GM23338 (cell line): ENCODE measurements at regions not wholly inside any gene's neighbourhood (a gene's known extent, or its start where the extent isn't known, plus 50 kb on each side); places are given as distances from the start of the nearest gene placed in this dataset.

ENCODE experiments used
- ATAC-seq: fragments of 200-7000 bp; cut with Tn5 transposase; 3 replicates; pipeline ENCODE4 v1.9.1; 2020
- DNase-seq: peaks from one replicate; pipeline ENCODE4 v3.0.0-alpha.2; 2015; ENCODE audit warnings: low spot score
- H2AFZ ChIP-seq: fragments of 200-600 bp; sonication (generic); 2 replicates; pipeline ENCODE4 v1.8.0; 2016; ENCODE audit warnings: antibody characterized with exemption, mild to moderate bottlenecking, moderate library complexity
- H3F3A ChIP-seq: fragments of 200-600 bp; sonication (generic); replicated peaks from 2 replicates; pipeline ENCODE4 v1.8.0; 2017; ENCODE audit warnings: antibody characterized with exemption, mixed run types, low read depth
- H3K27ac ChIP-seq: fragments of 200-600 bp; sonication (generic); 2 replicates; pipeline ENCODE4 v1.6.1; 2016; ENCODE audit warnings: low read depth
- H3K27me3 ChIP-seq: fragments of 200-600 bp; sonication (generic); 2 replicates; pipeline ENCODE4 v1.8.0; 2016; ENCODE audit warnings: mild to moderate bottlenecking, mixed run types, moderate library complexity; ENCODE audit not compliant: insufficient read depth
- H3K36me3 ChIP-seq: fragments of 200-600 bp; sonication (generic); 2 replicates; pipeline ENCODE4 v1.8.0; 2016; ENCODE audit warnings: mild to moderate bottlenecking; ENCODE audit not compliant: insufficient read depth
- H3K4me1 ChIP-seq: fragments of 200-600 bp; sonication (generic); 2 replicates; pipeline ENCODE4 v1.8.0; 2016; ENCODE audit warnings: mild to moderate bottlenecking, moderate library complexity; ENCODE audit not compliant: insufficient read depth
- H3K4me2 ChIP-seq: fragments of 200-600 bp; sonication (generic); 2 replicates; pipeline ENCODE4 v1.7.1; 2017; ENCODE audit warnings: mixed run types
- H3K4me3 ChIP-seq: fragments of 200-600 bp; sonication (generic); 2 replicates; pipeline ENCODE4 v1.6.1; 2016; ENCODE audit warnings: mixed run types
- H3K79me2 ChIP-seq: fragments of 200-600 bp; sonication (generic); replicated peaks from 2 replicates; pipeline ENCODE4 v1.8.0; 2017; ENCODE audit warnings: mild to moderate bottlenecking; ENCODE audit not compliant: insufficient read depth
- H3K9me2 ChIP-seq: fragments of 200-600 bp; sonication (generic); 2 replicates; pipeline ENCODE4 v1.8.0; 2017; ENCODE audit not compliant: insufficient read depth
- H4K20me1 ChIP-seq: fragments of 200-600 bp; sonication (generic); replicated peaks from 2 replicates; pipeline ENCODE4 v1.8.0; 2017; ENCODE audit warnings: mild to moderate bottlenecking; ENCODE audit not compliant: insufficient read depth
- H3K27ac Mint-ChIP-seq: 2 replicates; pipeline ENCODE4 v1.8.0; 2020; ENCODE audit warnings: inconsistent platforms, mild to moderate bottlenecking, moderate library complexity, mixed read lengths
- H3K27me3 Mint-ChIP-seq: 3 replicates; pipeline ENCODE4 v1.8.0; 2022; ENCODE audit warnings: low read depth, mild to moderate bottlenecking, moderate library complexity, mixed read lengths, inconsistent platforms; ENCODE audit not compliant: insufficient read depth, poor library complexity
- H3K36me3 Mint-ChIP-seq: 3 replicates; pipeline ENCODE4 v1.8.0; 2021; ENCODE audit warnings: low read depth, mild to moderate bottlenecking, inconsistent platforms, moderate library complexity, mixed read lengths
- H3K4me1 Mint-ChIP-seq: 3 replicates; pipeline ENCODE4 v1.8.0; 2020; ENCODE audit warnings: mild to moderate bottlenecking, inconsistent platforms, mixed read lengths
- H3K4me3 Mint-ChIP-seq: 3 replicates; pipeline ENCODE4 v1.8.0; 2021; ENCODE audit warnings: moderate library complexity, mild to moderate bottlenecking, inconsistent platforms, mixed read lengths
- H3K9me3 Mint-ChIP-seq: 3 replicates; pipeline ENCODE4 v1.8.0; 2020; ENCODE audit warnings: moderate library complexity, mild to moderate bottlenecking, inconsistent platforms, mixed read lengths
- CREB1 ChIP-seq: fragments of 250-450 bp; sonication (Bioruptor Pico); IDR thresholded peaks from 2 replicates; pipeline ENCODE4 v1.5.0; 2020; ENCODE audit warnings: low read depth, mild to moderate bottlenecking, moderate library complexity
- EZH2 ChIP-seq: fragments of 200-600 bp; sonication (generic); IDR thresholded peaks from one replicate; pipeline ENCODE4 v1.8.0; 2017; ENCODE audit warnings: antibody characterized with exemption, mild to moderate bottlenecking, low read depth; ENCODE audit not compliant: unreplicated experiment
- EZH2phosphoT487 ChIP-seq: fragments of 200-600 bp; sonication (generic); IDR thresholded peaks from one replicate; pipeline ENCODE4 v1.8.1; 2018; ENCODE audit warnings: antibody characterized with exemption; ENCODE audit not compliant: unreplicated experiment
- NANOG ChIP-seq: IDR thresholded peaks from 2 replicates; pipeline ENCODE4 v1.6.1; 2016; ENCODE audit warnings: antibody characterized with exemption, borderline replicate concordance
- POLR2AphosphoS5 ChIP-seq: IDR thresholded peaks from 2 replicates; pipeline ENCODE4 v1.6.1; 2016; ENCODE audit warnings: antibody characterized with exemption, low read depth
- ZNF114 ChIP-seq: fragments of 250-450 bp; sonication (Bioruptor Pico); IDR thresholded peaks from 2 replicates; pipeline ENCODE4 v1.5.0; 2020; ENCODE audit warnings: mild to moderate bottlenecking, moderate library complexity
- ZNF331 ChIP-seq: fragments of 250-450 bp; sonication (Bioruptor Pico); IDR thresholded peaks from 2 replicates; pipeline ENCODE4 v1.5.0; 2020; ENCODE audit warnings: low read depth, mild to moderate bottlenecking, moderate library complexity
- TF ChIP-seq, protein P1 (sequence below): IDR thresholded peaks from 2 replicates; pipeline ENCODE4 v1.6.1; 2016; ENCODE audit warnings: antibody characterized with exemption
- TF ChIP-seq, protein P2 (sequence below): IDR thresholded peaks from one replicate; pipeline ENCODE4 v1.6.1; 2018; ENCODE audit warnings: antibody characterized with exemption; ENCODE audit not compliant: unreplicated experiment
- TF ChIP-seq, protein P3 (sequence below): fragments of 250-450 bp; sonication (Bioruptor Pico); IDR thresholded peaks from 2 replicates; pipeline ENCODE4 v1.5.0; 2020; ENCODE audit warnings: mild to moderate bottlenecking, moderate library complexity
- TF ChIP-seq, protein P4 (sequence below), 2 experiments: fragments of 200-600 bp in 1 of 2; sonication (generic) in 1 of 2; conservative IDR thresholded peaks; 2 replicates each; pipeline versions ENCODE4 v1.5.1 to v1.6.1; 2016 to 2017; ENCODE audit warnings: antibody characterized with exemption in 2 of 2, low read depth in 2 of 2, mild to moderate bottlenecking in 2 of 2, moderate library complexity in 1 of 2

DNA sequence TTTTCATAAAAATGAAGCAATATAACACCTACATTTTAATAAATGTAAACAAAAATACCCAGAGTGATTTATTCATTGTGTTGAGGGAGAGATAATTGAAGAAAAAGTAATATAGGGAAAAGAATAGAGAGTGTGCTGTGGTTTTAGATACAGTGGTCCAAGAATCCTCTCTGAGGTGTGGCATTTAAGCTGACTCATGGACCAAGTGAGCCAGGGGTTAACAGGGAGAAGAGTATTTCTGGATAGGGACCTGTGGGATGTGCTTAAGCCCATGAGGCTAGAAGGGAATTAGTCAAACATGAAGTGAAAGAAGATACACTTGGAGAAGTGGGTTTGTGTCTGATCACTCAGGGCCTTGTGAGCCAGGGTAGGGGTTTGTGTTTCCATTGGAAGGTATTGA is 680.7 kb upstream of the GRM7 start (continued):
- no peak for TF ChIP-seq CREB1
- TF ChIP-seq EZH2phosphoT487, result no peak
- no peak for TF ChIP-seq ZNF331 (CRISPR knock-in tag)
- TF ChIP-seq NANOG, result no peak
- TF ChIP-seq, protein P1, sequence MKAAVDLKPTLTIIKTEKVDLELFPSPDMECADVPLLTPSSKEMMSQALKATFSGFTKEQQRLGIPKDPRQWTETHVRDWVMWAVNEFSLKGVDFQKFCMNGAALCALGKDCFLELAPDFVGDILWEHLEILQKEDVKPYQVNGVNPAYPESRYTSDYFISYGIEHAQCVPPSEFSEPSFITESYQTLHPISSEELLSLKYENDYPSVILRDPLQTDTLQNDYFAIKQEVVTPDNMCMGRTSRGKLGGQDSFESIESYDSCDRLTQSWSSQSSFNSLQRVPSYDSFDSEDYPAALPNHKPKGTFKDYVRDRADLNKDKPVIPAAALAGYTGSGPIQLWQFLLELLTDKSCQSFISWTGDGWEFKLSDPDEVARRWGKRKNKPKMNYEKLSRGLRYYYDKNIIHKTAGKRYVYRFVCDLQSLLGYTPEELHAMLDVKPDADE, result no peak

DNA sequence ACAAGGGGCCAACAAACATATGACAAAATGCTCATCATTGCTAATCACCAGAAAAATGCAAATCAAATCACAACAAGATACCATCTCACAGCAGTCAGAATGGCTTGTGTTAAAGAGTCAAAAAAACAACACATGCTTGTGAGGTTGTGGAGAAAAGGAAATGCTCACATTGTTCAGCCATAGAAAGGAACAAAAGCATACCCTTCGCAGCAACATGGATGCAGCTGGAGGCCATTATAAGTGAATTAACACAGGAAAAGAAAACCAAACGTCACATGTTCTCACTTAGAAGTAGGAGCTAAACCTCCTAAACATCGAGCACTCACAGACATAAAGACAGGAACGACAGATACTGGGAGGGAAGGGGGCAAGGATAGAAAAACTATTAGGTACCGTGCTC is 678.4 kb upstream of the GRM7 start:
- H3K4me2 ChIP-seq, result no peak overlapping the region
- Mint-ChIP-seq H3K4me3 (no peak overlapping the region), H3K36me3 (peaks cover 3% of the 10 kb centered on the region; the same call in 2 of the 3 replicates), H3K27me3 (no peaks in the 10 kb centered on the region), H3K9me3 (peaks cover 79% of the 10 kb centered on the region), H3K27ac (peak overlapping the region; percentile 63), H3K4me1 (peaks cover 13% of the 10 kb centered on the region; the same call in 2 of the 3 replicates)
- peaks cover 5% of the 10 kb centered on the region; the same call in 1 of the 2 replicates for H3K36me3 ChIP-seq
- no peaks in the 10 kb centered on the region for H3K4me1 ChIP-seq
- DNase-seq (no peak), ATAC-seq (no peak)
- H3K79me2 ChIP-seq, result no peaks in the 10 kb centered on the region
- H3K9me2 ChIP-seq, result no peaks in the 10 kb centered on the region
- no peak overlapping the region for H2AFZ ChIP-seq
- H3F3A ChIP-seq, result no peaks in the 10 kb centered on the region
- no peak overlapping the region for H3K4me3 ChIP-seq
- H3K27me3 ChIP-seq, result no peaks in the 10 kb centered on the region
- no peaks in the 10 kb centered on the region for H4K20me1 ChIP-seq
- H3K27ac ChIP-seq, result no peak overlapping the region
- TF ChIP-seq, protein P2, sequence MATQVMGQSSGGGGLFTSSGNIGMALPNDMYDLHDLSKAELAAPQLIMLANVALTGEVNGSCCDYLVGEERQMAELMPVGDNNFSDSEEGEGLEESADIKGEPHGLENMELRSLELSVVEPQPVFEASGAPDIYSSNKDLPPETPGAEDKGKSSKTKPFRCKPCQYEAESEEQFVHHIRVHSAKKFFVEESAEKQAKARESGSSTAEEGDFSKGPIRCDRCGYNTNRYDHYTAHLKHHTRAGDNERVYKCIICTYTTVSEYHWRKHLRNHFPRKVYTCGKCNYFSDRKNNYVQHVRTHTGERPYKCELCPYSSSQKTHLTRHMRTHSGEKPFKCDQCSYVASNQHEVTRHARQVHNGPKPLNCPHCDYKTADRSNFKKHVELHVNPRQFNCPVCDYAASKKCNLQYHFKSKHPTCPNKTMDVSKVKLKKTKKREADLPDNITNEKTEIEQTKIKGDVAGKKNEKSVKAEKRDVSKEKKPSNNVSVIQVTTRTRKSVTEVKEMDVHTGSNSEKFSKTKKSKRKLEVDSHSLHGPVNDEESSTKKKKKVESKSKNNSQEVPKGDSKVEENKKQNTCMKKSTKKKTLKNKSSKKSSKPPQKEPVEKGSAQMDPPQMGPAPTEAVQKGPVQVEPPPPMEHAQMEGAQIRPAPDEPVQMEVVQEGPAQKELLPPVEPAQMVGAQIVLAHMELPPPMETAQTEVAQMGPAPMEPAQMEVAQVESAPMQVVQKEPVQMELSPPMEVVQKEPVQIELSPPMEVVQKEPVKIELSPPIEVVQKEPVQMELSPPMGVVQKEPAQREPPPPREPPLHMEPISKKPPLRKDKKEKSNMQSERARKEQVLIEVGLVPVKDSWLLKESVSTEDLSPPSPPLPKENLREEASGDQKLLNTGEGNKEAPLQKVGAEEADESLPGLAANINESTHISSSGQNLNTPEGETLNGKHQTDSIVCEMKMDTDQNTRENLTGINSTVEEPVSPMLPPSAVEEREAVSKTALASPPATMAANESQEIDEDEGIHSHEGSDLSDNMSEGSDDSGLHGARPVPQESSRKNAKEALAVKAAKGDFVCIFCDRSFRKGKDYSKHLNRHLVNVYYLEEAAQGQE, result no peak
- no peak for TF ChIP-seq NANOG
- no peak for TF ChIP-seq ZNF114 (CRISPR knock-in tag)
- no peak for TF ChIP-seq ZNF331 (CRISPR knock-in tag)
- no peak for TF ChIP-seq EZH2
- TF ChIP-seq, protein P3, sequence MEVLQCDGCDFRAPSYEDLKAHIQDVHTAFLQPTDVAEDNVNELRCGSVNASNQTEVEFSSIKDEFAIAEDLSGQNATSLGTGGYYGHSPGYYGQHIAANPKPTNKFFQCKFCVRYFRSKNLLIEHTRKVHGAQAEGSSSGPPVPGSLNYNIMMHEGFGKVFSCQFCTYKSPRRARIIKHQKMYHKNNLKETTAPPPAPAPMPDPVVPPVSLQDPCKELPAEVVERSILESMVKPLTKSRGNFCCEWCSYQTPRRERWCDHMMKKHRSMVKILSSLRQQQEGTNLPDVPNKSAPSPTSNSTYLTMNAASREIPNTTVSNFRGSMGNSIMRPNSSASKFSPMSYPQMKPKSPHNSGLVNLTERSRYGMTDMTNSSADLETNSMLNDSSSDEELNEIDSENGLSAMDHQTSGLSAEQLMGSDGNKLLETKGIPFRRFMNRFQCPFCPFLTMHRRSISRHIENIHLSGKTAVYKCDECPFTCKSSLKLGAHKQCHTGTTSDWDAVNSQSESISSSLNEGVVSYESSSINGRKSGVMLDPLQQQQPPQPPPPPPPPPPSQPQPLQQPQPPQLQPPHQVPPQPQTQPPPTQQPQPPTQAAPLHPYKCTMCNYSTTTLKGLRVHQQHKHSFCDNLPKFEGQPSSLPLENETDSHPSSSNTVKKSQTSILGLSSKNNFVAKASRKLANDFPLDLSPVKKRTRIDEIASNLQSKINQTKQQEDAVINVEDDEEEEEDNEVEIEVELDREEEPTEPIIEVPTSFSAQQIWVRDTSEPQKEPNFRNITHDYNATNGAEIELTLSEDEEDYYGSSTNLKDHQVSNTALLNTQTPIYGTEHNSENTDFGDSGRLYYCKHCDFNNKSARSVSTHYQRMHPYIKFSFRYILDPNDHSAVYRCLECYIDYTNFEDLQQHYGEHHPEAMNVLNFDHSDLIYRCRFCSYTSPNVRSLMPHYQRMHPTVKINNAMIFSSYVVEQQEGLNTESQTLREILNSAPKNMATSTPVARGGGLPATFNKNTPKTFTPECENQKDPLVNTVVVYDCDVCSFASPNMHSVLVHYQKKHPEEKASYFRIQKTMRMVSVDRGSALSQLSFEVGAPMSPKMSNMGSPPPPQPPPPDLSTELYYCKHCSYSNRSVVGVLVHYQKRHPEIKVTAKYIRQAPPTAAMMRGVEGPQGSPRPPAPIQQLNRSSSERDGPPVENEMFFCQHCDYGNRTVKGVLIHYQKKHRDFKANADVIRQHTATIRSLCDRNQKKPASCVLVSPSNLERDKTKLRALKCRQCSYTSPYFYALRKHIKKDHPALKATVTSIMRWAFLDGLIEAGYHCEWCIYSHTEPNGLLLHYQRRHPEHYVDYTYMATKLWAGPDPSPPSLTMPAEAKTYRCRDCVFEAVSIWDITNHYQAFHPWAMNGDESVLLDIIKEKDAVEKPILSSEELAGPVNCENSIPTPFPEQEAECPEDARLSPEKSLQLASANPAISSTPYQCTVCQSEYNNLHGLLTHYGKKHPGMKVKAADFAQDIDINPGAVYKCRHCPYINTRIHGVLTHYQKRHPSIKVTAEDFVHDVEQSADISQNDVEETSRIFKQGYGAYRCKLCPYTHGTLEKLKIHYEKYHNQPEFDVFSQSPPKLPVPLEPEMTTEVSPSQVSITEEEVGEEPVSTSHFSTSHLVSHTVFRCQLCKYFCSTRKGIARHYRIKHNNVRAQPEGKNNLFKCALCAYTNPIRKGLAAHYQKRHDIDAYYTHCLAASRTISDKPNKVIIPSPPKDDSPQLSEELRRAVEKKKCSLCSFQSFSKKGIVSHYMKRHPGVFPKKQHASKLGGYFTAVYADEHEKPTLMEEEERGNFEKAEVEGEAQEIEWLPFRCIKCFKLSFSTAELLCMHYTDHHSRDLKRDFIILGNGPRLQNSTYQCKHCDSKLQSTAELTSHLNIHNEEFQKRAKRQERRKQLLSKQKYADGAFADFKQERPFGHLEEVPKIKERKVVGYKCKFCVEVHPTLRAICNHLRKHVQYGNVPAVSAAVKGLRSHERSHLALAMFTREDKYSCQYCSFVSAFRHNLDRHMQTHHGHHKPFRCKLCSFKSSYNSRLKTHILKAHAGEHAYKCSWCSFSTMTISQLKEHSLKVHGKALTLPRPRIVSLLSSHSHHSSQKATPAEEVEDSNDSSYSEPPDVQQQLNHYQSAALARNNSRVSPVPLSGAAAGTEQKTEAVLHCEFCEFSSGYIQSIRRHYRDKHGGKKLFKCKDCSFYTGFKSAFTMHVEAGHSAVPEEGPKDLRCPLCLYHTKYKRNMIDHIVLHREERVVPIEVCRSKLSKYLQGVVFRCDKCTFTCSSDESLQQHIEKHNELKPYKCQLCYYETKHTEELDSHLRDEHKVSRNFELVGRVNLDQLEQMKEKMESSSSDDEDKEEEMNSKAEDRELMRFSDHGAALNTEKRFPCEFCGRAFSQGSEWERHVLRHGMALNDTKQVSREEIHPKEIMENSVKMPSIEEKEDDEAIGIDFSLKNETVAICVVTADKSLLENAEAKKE, result no peak
- no peak for TF ChIP-seq EZH2phosphoT487
- no peak for TF ChIP-seq POLR2AphosphoS5
- TF ChIP-seq, protein P1, result no peak
- TF ChIP-seq CREB1, result no peak
- TF ChIP-seq, protein P4, sequence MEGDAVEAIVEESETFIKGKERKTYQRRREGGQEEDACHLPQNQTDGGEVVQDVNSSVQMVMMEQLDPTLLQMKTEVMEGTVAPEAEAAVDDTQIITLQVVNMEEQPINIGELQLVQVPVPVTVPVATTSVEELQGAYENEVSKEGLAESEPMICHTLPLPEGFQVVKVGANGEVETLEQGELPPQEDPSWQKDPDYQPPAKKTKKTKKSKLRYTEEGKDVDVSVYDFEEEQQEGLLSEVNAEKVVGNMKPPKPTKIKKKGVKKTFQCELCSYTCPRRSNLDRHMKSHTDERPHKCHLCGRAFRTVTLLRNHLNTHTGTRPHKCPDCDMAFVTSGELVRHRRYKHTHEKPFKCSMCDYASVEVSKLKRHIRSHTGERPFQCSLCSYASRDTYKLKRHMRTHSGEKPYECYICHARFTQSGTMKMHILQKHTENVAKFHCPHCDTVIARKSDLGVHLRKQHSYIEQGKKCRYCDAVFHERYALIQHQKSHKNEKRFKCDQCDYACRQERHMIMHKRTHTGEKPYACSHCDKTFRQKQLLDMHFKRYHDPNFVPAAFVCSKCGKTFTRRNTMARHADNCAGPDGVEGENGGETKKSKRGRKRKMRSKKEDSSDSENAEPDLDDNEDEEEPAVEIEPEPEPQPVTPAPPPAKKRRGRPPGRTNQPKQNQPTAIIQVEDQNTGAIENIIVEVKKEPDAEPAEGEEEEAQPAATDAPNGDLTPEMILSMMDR (conservative IDR thresholded peaks at IDR 0.05; ENCODE audit: low read depth in 2 of 2), result no peak
